Transverse colon (tissue), 4 donors: ENCODE measurements at regions not wholly inside any gene's neighbourhood (a gene's known extent, or its start where the extent isn't known, plus 50 kb on each side); places are given as distances from the start of the nearest gene placed in this dataset.

Experiments used
- POLR2A ChIP-seq: fragments of 450-650 bp; IDR thresholded peaks from one replicate; pipeline ENCODE4 v1.6.1; 2016; ENCODE audit warnings: antibody characterized with exemption, mild to moderate bottlenecking, moderate library complexity
- POLR2AphosphoS5 ChIP-seq, 3 donors: sonication (generic); formaldehyde crosslinking; IDR thresholded peaks; one replicate each; pipeline ENCODE4 v1.6.1; 2016; ENCODE audit warnings: antibody characterized with exemption in 3 of 3
- TF ChIP-seq, protein P1 (sequence below), 5 experiments: fragments of 200-600 bp in 3 of 5; fragments of 450-650 bp in 2 of 5; sonication (generic) in 3 of 5; IDR thresholded peaks; 1 replicate in 2 of 5; 2 replicates in 3 of 5; pipeline ENCODE4 v1.5.1; 2016 to 2017; ENCODE audit warnings: antibody characterized with exemption in 5 of 5, inconsistent platforms in 3 of 5, mild to moderate bottlenecking in 2 of 5, moderate library complexity in 1 of 5

DNA sequence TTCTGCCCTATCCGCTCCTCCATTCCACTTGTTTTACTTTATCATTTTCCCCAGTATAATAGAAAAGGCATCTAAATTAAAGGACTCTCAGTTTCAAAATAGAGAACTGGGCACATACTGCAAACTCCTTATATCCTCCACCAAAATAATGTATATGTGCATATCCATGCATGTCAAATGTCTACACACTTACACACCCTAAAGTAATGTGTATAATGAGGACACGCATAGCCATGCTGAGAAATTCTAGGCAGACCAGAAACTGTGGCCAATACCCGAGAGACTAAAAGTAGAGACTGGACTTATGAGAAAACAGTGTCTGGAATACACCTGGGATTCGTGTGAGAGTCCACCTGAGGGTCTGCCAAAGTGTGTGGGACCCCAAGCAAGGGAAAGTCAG is 183.5 kb downstream of the CWF19L2 start:
- TF ChIP-seq, protein P1, sequence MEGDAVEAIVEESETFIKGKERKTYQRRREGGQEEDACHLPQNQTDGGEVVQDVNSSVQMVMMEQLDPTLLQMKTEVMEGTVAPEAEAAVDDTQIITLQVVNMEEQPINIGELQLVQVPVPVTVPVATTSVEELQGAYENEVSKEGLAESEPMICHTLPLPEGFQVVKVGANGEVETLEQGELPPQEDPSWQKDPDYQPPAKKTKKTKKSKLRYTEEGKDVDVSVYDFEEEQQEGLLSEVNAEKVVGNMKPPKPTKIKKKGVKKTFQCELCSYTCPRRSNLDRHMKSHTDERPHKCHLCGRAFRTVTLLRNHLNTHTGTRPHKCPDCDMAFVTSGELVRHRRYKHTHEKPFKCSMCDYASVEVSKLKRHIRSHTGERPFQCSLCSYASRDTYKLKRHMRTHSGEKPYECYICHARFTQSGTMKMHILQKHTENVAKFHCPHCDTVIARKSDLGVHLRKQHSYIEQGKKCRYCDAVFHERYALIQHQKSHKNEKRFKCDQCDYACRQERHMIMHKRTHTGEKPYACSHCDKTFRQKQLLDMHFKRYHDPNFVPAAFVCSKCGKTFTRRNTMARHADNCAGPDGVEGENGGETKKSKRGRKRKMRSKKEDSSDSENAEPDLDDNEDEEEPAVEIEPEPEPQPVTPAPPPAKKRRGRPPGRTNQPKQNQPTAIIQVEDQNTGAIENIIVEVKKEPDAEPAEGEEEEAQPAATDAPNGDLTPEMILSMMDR (IDR thresholded peaks at IDR 0.05): no peak
- TF ChIP-seq POLR2AphosphoS5 (IDR thresholded peaks at IDR 0.05): no peak
- TF ChIP-seq POLR2A: no peak
